HEK293 (cell line): ENCODE measurements at regions not wholly inside any gene's neighbourhood (a gene's known extent, or its start where the extent isn't known, plus 50 kb on each side); places are given as distances from the start of the nearest gene placed in this dataset.

Source experiments
- CTCF ChIA-PET: fragments of 350-600 bp; formaldehyde crosslinking; extraction: SDS; loops from one replicate; lab custom pipeline; 2021; ENCODE audit warnings: antibody characterized with exemption; lab: Yijun Ruan, JAX
- POLR2A ChIA-PET: fragments of 300-600 bp; formaldehyde crosslinking; extraction: SDS; loops from one replicate; lab custom pipeline; 2020; ENCODE audit warnings: antibody characterized with exemption, inconsistent platforms; lab: Yijun Ruan, JAX
- H3K27ac ChIP-seq: fragments of 200-500 bp; sonication (Bioruptor generic); 2 replicates; pipeline ENCODE4 v1.5.1; 2014; ENCODE audit warnings: low read depth, low read length, control low read depth, inconsistent platforms; ENCODE audit errors: extremely low read depth
- H3K36me3 ChIP-seq, 2 experiments: fragments of 200-500 bp in 1 of 2; sonication (Bioruptor generic) in 1 of 2; 1 replicate in 1 of 2; 2 replicates in 1 of 2; pipeline ENCODE4 v1.5.1; 2014 to 2017; ENCODE audit warnings: inconsistent platforms in 2 of 2, low read length in 2 of 2; ENCODE audit not compliant: control insufficient read depth in 2 of 2, insufficient read depth in 1 of 2
- H3K4me1 ChIP-seq: fragments of 200-500 bp; sonication (Bioruptor generic); 2 replicates; pipeline ENCODE4 v1.5.1; 2014; ENCODE audit warnings: mild to moderate bottlenecking, low read length, inconsistent platforms; ENCODE audit not compliant: control insufficient read depth, insufficient read depth
- H3K4me3 ChIP-seq: 2 replicates; pipeline ENCODE4 v1.5.1; 2011; ENCODE audit warnings: low read depth, mild to moderate bottlenecking, control low read depth, low read length, moderate library complexity
- H3K9me3 ChIP-seq: fragments of 200-500 bp; sonication (Bioruptor generic); 2 replicates; pipeline ENCODE4 v1.5.1; 2014; ENCODE audit warnings: low read depth, low read length, inconsistent platforms; ENCODE audit not compliant: control insufficient read depth, insufficient read depth
- BCL11A ChIP-seq: fragments of 450-650 bp; formaldehyde crosslinking; IDR thresholded peaks from 2 replicates; pipeline ENCODE4 v1.5.1; 2016; ENCODE audit warnings: low read depth, missing biosample characterization, missing genetic modification characterization
- EGR2 ChIP-seq: fragments of 450-650 bp; formaldehyde crosslinking; IDR thresholded peaks from 2 replicates; pipeline ENCODE4 v1.5.1; 2016; ENCODE audit warnings: low read depth, missing biosample characterization, missing genetic modification characterization
- GLI4 ChIP-seq: fragments of 450-650 bp; formaldehyde crosslinking; IDR thresholded peaks from 2 replicates; pipeline ENCODE4 v1.5.1; 2016; ENCODE audit warnings: missing biosample characterization, missing genetic modification characterization
- KLF1 ChIP-seq: fragments of 450-650 bp; formaldehyde crosslinking; IDR thresholded peaks from 2 replicates; pipeline ENCODE4 v1.5.1; 2016; ENCODE audit warnings: missing biosample characterization, missing genetic modification characterization
- SCRT1 ChIP-seq: fragments of 450-650 bp; formaldehyde crosslinking; IDR thresholded peaks from 2 replicates; pipeline ENCODE4 v1.5.1; 2016; ENCODE audit warnings: missing biosample characterization, missing genetic modification characterization, borderline replicate concordance
- TCF7L2 ChIP-seq: IDR thresholded peaks from 2 replicates; pipeline ENCODE4 v1.6.1; 2011; ENCODE audit warnings: low read depth, mild to moderate bottlenecking, inconsistent platforms, low read length, moderate library complexity, borderline replicate concordance
- ZBTB44 ChIP-seq: fragments of 450-650 bp; IDR thresholded peaks from 2 replicates; pipeline ENCODE4 v1.5.1; 2018; ENCODE audit warnings: missing biosample characterization, mild to moderate bottlenecking, missing genetic modification characterization
- ZNF112 ChIP-seq: fragments of 450-650 bp; formaldehyde crosslinking; IDR thresholded peaks from 2 replicates; pipeline ENCODE4 v1.5.0; 2017; ENCODE audit warnings: missing biosample characterization, missing genetic modification characterization
- ZNF155 ChIP-seq: fragments of 450-650 bp; formaldehyde crosslinking; IDR thresholded peaks from 2 replicates; pipeline ENCODE4 v1.5.1; 2016; ENCODE audit warnings: missing biosample characterization, missing genetic modification characterization
- ZNF223 ChIP-seq: fragments of 450-650 bp; formaldehyde crosslinking; IDR thresholded peaks from 2 replicates; pipeline ENCODE4 v1.5.1; 2016; ENCODE audit warnings: missing biosample characterization, missing genetic modification characterization
- ZNF239 ChIP-seq: fragments of 450-650 bp; formaldehyde crosslinking; IDR thresholded peaks from 2 replicates; pipeline ENCODE4 v1.5.1; 2016; ENCODE audit warnings: missing biosample characterization, missing genetic modification characterization
- ZNF324 ChIP-seq: fragments of 450-650 bp; formaldehyde crosslinking; IDR thresholded peaks from 2 replicates; pipeline ENCODE4 v1.5.1; 2016; ENCODE audit warnings: missing biosample characterization, missing genetic modification characterization
- ZNF341 ChIP-seq: fragments of 450-650 bp; formaldehyde crosslinking; IDR thresholded peaks from 2 replicates; pipeline ENCODE4; 2016; ENCODE audit warnings: low read depth, missing biosample characterization, missing genetic modification characterization
- ZNF416 ChIP-seq: fragments of 450-650 bp; formaldehyde crosslinking; IDR thresholded peaks from 2 replicates; pipeline ENCODE4 v1.5.1; 2016; ENCODE audit warnings: missing biosample characterization, missing genetic modification characterization
- ZNF514 ChIP-seq: fragments of 450-650 bp; formaldehyde crosslinking; IDR thresholded peaks from 2 replicates; pipeline ENCODE4 v1.5.1; 2016; ENCODE audit warnings: missing biosample characterization, missing genetic modification characterization
- ZNF610 ChIP-seq: fragments of 450-650 bp; formaldehyde crosslinking; IDR thresholded peaks from 2 replicates; pipeline ENCODE4 v1.5.1; 2016; ENCODE audit warnings: missing biosample characterization, missing genetic modification characterization, borderline replicate concordance
- ZNF629 ChIP-seq: fragments of 450-650 bp; formaldehyde crosslinking; IDR thresholded peaks from 2 replicates; pipeline ENCODE4 v1.5.1; 2017; ENCODE audit warnings: missing biosample characterization, missing genetic modification characterization
- ZNF639 ChIP-seq: fragments of 450-650 bp; formaldehyde crosslinking; IDR thresholded peaks from 2 replicates; pipeline ENCODE4 v1.5.1; 2016; ENCODE audit warnings: missing biosample characterization, missing genetic modification characterization
- ZNF654 ChIP-seq: fragments of 450-650 bp; formaldehyde crosslinking; IDR thresholded peaks from 2 replicates; pipeline ENCODE4 v1.5.1; 2016; ENCODE audit warnings: low read depth, missing biosample characterization, missing genetic modification characterization
- ZNF658 ChIP-seq: fragments of 450-650 bp; formaldehyde crosslinking; IDR thresholded peaks from 2 replicates; pipeline ENCODE4; 2016; ENCODE audit warnings: missing biosample characterization, missing genetic modification characterization
- ZNF777 ChIP-seq: fragments of 450-650 bp; formaldehyde crosslinking; IDR thresholded peaks from 2 replicates; pipeline ENCODE4 v1.5.1; 2017; ENCODE audit warnings: missing biosample characterization, missing genetic modification characterization, borderline replicate concordance
- ZNF791 ChIP-seq: fragments of 450-650 bp; formaldehyde crosslinking; IDR thresholded peaks from 2 replicates; pipeline ENCODE4 v1.5.1; 2016; ENCODE audit warnings: missing biosample characterization, missing genetic modification characterization
- TF ChIP-seq, protein P1 (sequence below): fragments of 450-650 bp; formaldehyde crosslinking; IDR thresholded peaks from 2 replicates; pipeline ENCODE4 v1.5.1; 2017; ENCODE audit warnings: missing biosample characterization, missing genetic modification characterization
- TF ChIP-seq, protein P2 (sequence below): fragments of 450-650 bp; formaldehyde crosslinking; IDR thresholded peaks from 2 replicates; pipeline ENCODE4; 2016; ENCODE audit warnings: missing biosample characterization, missing genetic modification characterization
- TF ChIP-seq, protein P3 (sequence below): fragments of 450-650 bp; formaldehyde crosslinking; IDR thresholded peaks from 2 replicates; pipeline ENCODE4 v1.5.1; 2016; ENCODE audit warnings: missing biosample characterization, missing genetic modification characterization
- TF ChIP-seq, protein P4 (sequence below): fragments of 450-650 bp; formaldehyde crosslinking; IDR thresholded peaks from 2 replicates; pipeline ENCODE4 v1.5.1; 2016; ENCODE audit warnings: missing biosample characterization, missing genetic modification characterization, borderline replicate concordance

DNA sequence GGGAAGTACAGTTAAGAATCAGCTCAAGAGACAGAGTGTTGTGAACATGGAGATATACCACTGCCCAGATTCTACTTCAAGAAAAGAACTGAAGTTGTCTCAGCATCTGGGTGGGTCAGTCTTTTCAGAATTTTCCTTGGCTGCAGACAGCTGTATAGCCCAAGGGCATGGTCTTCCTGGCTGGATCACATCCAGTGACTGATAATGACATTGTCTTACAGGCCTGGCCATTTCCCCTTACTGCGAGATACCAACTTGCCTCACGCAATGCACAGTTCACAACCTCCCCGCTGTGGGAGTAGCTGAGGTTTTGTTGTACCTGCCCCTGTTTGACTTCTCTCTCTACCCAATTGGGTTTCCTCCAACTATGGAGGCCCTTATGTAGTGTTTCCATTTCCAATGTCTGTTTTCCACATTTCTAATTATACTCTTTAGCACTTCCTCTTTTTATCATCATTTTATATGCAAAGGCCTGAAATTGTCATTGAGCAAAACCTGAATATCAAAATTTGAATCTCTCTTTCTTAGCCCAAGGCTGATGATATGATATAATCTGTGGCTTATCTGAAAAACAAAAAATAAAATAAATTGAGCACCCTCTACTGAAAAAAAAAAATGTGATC, 209.1 kb downstream of the NAF1 start:
- no peak for TF ChIP-seq ZNF658 (tag by site-specific recombination)
- TF ChIP-seq ZNF416 (tag by site-specific recombination): no peak
- TF ChIP-seq ZNF239 (tag by site-specific recombination): no peak
- no peak for TF ChIP-seq ZNF112 (tag by site-specific recombination)
- TF ChIP-seq, protein P1, sequence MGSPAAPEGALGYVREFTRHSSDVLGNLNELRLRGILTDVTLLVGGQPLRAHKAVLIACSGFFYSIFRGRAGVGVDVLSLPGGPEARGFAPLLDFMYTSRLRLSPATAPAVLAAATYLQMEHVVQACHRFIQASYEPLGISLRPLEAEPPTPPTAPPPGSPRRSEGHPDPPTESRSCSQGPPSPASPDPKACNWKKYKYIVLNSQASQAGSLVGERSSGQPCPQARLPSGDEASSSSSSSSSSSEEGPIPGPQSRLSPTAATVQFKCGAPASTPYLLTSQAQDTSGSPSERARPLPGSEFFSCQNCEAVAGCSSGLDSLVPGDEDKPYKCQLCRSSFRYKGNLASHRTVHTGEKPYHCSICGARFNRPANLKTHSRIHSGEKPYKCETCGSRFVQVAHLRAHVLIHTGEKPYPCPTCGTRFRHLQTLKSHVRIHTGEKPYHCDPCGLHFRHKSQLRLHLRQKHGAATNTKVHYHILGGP (tag by site-specific recombination): no peak
- TF ChIP-seq ZBTB44 (tag by site-specific recombination): no peak
- no peak for TF ChIP-seq ZNF629 (tag by site-specific recombination)
- TF ChIP-seq ZNF654 (tag by site-specific recombination): no peak
- TF ChIP-seq, protein P2, sequence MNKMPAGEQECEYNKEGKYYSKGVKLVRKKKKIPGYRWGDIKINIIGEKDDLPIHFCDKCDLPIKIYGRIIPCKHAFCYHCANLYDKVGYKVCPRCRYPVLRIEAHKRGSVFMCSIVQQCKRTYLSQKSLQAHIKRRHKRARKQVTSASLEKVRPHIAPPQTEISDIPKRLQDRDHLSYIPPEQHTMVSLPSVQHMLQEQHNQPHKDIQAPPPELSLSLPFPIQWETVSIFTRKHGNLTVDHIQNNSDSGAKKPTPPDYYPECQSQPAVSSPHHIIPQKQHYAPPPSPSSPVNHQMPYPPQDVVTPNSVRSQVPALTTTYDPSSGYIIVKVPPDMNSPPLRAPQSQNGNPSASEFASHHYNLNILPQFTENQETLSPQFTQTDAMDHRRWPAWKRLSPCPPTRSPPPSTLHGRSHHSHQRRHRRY (tag by site-specific recombination): no peak
- TF ChIP-seq ZNF155 (tag by site-specific recombination): no peak
- no peak for TF ChIP-seq ZNF223 (tag by site-specific recombination)
- no peak for TF ChIP-seq ZNF791
- TF ChIP-seq EGR2 (tag by site-specific recombination): no peak
- no peak for TF ChIP-seq ZNF341 (tag by site-specific recombination)
- no peak for TF ChIP-seq ZNF639
- TF ChIP-seq ZNF777 (tag by site-specific recombination): no peak
- no peak for TF ChIP-seq SCRT1
- TF ChIP-seq ZNF324 (tag by site-specific recombination): no peak
- no peak for TF ChIP-seq ZNF514 (tag by site-specific recombination)
- ChIA-PET CTCF (no interaction called here), POLR2A (no interaction called here)
- H3K9me3 ChIP-seq: no peaks in the 10 kb centered on the region
- no peak overlapping the region for H3K27ac ChIP-seq
- H3K4me1 ChIP-seq: no peaks in the 10 kb centered on the region
- no peak overlapping the region for H3K4me3 ChIP-seq
- H3K36me3 ChIP-seq: no peaks in the 10 kb centered on the region

DNA sequence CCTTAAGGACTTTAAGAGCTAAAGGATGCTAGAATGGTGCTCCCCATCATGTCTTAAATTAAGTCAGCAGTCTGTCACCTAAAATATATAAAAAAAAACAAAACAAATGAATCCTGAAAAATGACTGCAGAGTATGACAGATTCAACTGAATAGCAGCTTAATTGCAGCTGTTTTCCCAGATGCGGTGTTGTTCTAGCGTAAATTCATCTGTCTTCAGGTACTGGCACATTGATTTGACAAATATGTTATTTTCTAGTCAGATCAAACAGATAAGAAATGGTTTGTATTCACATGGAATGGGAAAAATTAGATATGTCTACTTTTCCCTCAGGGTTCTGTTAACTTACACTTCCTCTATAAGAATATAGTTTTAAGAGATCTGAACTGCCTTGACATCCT, 211.7 kb downstream of the NAF1 start:
- CTCF ChIA-PET: no interaction called here
- no peaks in the 10 kb centered on the region for H3K9me3 ChIP-seq
- H3K27ac ChIP-seq: no peak overlapping the region
- no peak overlapping the region for H3K4me3 ChIP-seq
- no peaks in the 10 kb centered on the region for H3K36me3 ChIP-seq
- POLR2A ChIA-PET: no interaction called here
- no peaks in the 10 kb centered on the region for H3K4me1 ChIP-seq
- TF ChIP-seq, protein P3, sequence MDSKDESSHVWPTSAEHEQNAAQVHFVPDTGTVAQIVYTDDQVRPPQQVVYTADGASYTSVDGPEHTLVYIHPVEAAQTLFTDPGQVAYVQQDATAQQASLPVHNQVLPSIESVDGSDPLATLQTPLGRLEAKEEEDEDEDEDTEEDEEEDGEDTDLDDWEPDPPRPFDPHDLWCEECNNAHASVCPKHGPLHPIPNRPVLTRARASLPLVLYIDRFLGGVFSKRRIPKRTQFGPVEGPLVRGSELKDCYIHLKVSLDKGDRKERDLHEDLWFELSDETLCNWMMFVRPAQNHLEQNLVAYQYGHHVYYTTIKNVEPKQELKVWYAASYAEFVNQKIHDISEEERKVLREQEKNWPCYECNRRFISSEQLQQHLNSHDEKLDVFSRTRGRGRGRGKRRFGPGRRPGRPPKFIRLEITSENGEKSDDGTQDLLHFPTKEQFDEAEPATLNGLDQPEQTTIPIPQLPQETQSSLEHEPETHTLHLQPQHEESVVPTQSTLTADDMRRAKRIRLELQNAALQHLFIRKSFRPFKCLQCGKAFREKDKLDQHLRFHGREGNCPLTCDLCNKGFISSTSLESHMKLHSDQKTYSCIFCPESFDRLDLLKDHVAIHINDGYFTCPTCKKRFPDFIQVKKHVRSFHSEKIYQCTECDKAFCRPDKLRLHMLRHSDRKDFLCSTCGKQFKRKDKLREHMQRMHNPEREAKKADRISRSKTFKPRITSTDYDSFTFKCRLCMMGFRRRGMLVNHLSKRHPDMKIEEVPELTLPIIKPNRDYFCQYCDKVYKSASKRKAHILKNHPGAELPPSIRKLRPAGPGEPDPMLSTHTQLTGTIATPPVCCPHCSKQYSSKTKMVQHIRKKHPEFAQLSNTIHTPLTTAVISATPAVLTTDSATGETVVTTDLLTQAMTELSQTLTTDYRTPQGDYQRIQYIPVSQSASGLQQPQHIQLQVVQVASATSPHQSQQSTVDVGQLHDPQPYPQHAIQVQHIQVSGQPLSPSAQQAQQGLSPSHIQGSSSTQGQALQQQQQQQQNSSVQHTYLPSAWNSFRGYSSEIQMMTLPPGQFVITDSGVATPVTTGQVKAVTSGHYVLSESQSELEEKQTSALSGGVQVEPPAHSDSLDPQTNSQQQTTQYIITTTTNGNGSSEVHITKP: no peak
- TF ChIP-seq TCF7L2 (no peak), BCL11A (tag by site-specific recombination) (no peak), KLF1 (tag by site-specific recombination) (no peak), ZNF629 (tag by site-specific recombination) (no peak), GLI4 (tag by site-specific recombination) (no peak), ZNF610 (tag by site-specific recombination) (no peak), ZNF654 (tag by site-specific recombination) (no peak)
- TF ChIP-seq, protein P4, sequence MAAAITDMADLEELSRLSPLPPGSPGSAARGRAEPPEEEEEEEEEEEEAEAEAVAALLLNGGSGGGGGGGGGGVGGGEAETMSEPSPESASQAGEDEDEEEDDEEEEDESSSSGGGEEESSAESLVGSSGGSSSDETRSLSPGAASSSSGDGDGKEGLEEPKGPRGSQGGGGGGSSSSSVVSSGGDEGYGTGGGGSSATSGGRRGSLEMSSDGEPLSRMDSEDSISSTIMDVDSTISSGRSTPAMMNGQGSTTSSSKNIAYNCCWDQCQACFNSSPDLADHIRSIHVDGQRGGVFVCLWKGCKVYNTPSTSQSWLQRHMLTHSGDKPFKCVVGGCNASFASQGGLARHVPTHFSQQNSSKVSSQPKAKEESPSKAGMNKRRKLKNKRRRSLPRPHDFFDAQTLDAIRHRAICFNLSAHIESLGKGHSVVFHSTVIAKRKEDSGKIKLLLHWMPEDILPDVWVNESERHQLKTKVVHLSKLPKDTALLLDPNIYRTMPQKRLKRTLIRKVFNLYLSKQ: no peak
